Karpas-422 (cell line): ENCODE measurements at regions not wholly inside any gene's neighbourhood (a gene's known extent, or its start where the extent isn't known, plus 50 kb on each side); places are given as distances from the start of the nearest gene placed in this dataset.
"Not testable (repeated sequence)": the region's sequence is repeated elsewhere in the genome, so short reads cannot be mapped to it uniquely, and the experiment has no call there.

ENCODE experiments used
- DNase-seq: peaks from one replicate; pipeline ENCODE4 v3.0.0-alpha.2; 2015
- H2AFZ ChIP-seq: fragments of 200-600 bp; sonication (generic); 2 replicates; pipeline ENCODE4 v1.6.1; 2014; ENCODE audit warnings: antibody characterized with exemption, low read length, mixed read lengths
- H3K27ac ChIP-seq: fragments of 200-600 bp; sonication (generic); 2 replicates; pipeline ENCODE4 v1.5.1; 2014; ENCODE audit warnings: mild to moderate bottlenecking, low read length, moderate library complexity
- H3K27me3 ChIP-seq: fragments of 200-600 bp; sonication (generic); 2 replicates; pipeline ENCODE4 v1.6.1; 2014; ENCODE audit warnings: low read length, mixed read lengths
- H3K36me3 ChIP-seq: fragments of 200-600 bp; sonication (generic); 2 replicates; pipeline ENCODE4 v1.6.1; 2014; ENCODE audit warnings: low read length, mixed read lengths; ENCODE audit not compliant: insufficient read depth
- H3K4me1 ChIP-seq: fragments of 200-600 bp; sonication (generic); 2 replicates; pipeline ENCODE4 v1.6.1; 2014; ENCODE audit warnings: mild to moderate bottlenecking, low read length, mixed read lengths
- H3K4me2 ChIP-seq: fragments of 200-600 bp; sonication (generic); 2 replicates; pipeline ENCODE4 v1.6.1; 2014; ENCODE audit warnings: low read length, low read depth, mild to moderate bottlenecking; ENCODE audit not compliant: poor library complexity, severe bottlenecking
- H3K4me3 ChIP-seq: fragments of 200-600 bp; sonication (generic); 2 replicates; pipeline ENCODE4 v1.5.1; 2014; ENCODE audit warnings: mild to moderate bottlenecking, antibody characterized with exemption, low read length, mixed read lengths
- H3K79me2 ChIP-seq: fragments of 200-600 bp; sonication (generic); 2 replicates; pipeline ENCODE4 v1.6.1; 2014; ENCODE audit warnings: mild to moderate bottlenecking, low read length, mixed read lengths
- H3K9ac ChIP-seq: fragments of 200-600 bp; sonication (generic); 2 replicates; pipeline ENCODE4 v1.6.0; 2014; ENCODE audit warnings: low read length
- H3K9me2 ChIP-seq: fragments of 200-600 bp; sonication (generic), shearing (Covaris generic); replicated peaks from 2 replicates; pipeline ENCODE4 v1.6.0; 2014; ENCODE audit warnings: mild to moderate bottlenecking, low read length, moderate library complexity; ENCODE audit not compliant: insufficient read depth
- H3K9me3 ChIP-seq: fragments of 300-700, 200-600 bp; sonication (generic); 2 replicates; pipeline ENCODE4 v1.6.1; 2014; ENCODE audit warnings: low read length, mixed read lengths
- H4K20me1 ChIP-seq: fragments of 200-600 bp; sonication (generic); 2 replicates; pipeline ENCODE4 v1.6.1; 2014; ENCODE audit warnings: mild to moderate bottlenecking, antibody characterized with exemption, low read length, low read depth; ENCODE audit not compliant: insufficient read depth

DNA sequence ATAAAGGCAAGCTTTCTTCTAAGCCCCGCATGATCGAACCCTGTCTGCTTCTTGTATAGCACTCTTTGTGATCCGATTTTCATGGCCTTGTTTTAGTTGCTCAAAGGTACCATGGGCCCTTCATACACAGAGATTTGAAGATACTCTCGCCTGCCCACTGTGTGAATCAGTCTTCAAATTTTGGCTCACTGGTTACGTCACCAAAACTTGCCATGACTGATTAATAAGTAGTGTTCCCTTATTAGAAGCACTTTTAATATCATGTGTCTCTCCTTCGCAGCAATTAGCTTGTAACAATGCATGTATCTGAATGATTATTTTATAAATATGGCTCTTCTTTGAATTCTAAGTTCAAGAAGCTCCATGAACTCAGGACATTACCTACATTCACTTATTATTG, 880.5 kb downstream of the STPG2 start:
- Histone ChIP-seq H3K4me3 (no peak overlapping the region), H2AFZ (no peak overlapping the region), H3K27ac (no peak overlapping the region), H3K27me3 (no peaks in the 10 kb centered on the region), H3K9ac (no peak overlapping the region), H3K9me3 (peaks cover 20% of the 10 kb centered on the region), H4K20me1 (no peaks in the 10 kb centered on the region), H3K36me3 (no peaks in the 10 kb centered on the region), H3K9me2 (no peaks in the 10 kb centered on the region), H3K4me2 (no peak overlapping the region), H3K79me2 (no peaks in the 10 kb centered on the region), H3K4me1 (no peaks in the 10 kb centered on the region)
- DNase-seq = no peak

DNA sequence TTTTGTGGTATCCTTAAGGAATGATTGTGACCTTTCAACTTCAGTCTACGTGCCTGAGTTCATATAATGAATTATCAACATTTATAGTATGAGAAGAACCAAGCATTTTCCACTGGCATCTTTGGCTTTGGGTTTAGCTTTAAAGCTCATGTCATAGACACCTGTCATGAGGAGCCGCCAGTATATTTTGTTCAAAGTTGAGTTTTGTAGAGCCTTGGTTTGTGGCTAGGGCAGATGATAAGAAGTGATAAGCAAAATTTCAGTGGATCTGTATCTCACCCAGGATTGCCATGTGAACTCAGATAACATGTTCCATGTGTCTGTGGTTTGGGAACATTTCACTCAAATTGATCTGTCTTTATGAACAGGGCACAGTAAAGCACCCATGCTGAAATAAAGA, 873.2 kb downstream of the STPG2 start:
- DNase-seq = no peak
- H3K27me3 ChIP-seq = no peaks in the 10 kb centered on the region
- H3K9me2 ChIP-seq = no peaks in the 10 kb centered on the region
- H3K4me3 ChIP-seq = no peak overlapping the region
- H4K20me1 ChIP-seq = no peaks in the 10 kb centered on the region
- no peak overlapping the region for H3K4me2 ChIP-seq
- no peak overlapping the region for H3K9ac ChIP-seq
- H3K27ac ChIP-seq = no peak overlapping the region
- no peaks in the 10 kb centered on the region for H3K4me1 ChIP-seq
- H3K9me3 ChIP-seq = peaks cover 16% of the 10 kb centered on the region
- H3K36me3 ChIP-seq = no peaks in the 10 kb centered on the region
- H2AFZ ChIP-seq = no peak overlapping the region
- H3K79me2 ChIP-seq = no peaks in the 10 kb centered on the region

DNA sequence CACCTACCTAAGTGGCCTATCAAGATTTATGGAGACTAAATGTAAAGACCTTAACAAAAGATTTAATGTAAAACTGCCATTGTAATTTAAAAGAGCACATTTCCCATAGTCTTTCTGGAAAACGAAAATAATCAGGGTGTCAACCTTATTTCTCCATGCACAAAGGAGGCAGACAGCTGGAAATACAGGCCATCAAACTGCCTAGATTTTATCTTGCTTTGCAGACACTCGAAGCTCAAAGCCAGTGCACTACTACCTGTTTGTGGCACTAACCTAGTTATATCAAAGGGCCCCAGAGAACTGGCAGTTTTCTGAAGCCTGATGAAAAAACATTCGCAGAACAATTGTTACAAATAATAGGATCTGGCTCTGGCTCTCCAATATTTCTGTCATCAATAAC, 863.9 kb downstream of the STPG2 start:
- H3K9me3 ChIP-seq = peaks cover 26% of the 10 kb centered on the region
- no peaks in the 10 kb centered on the region for H3K36me3 ChIP-seq
- DNase-seq = no peak
- no peaks in the 10 kb centered on the region for H3K27me3 ChIP-seq
- no peak overlapping the region for H2AFZ ChIP-seq
- H3K79me2 ChIP-seq = no peaks in the 10 kb centered on the region
- H4K20me1 ChIP-seq = no peaks in the 10 kb centered on the region
- no peaks in the 10 kb centered on the region for H3K4me1 ChIP-seq
- H3K27ac ChIP-seq = no peak overlapping the region
- H3K9ac ChIP-seq = no peak overlapping the region
- no peak overlapping the region for H3K4me2 ChIP-seq
- no peaks in the 10 kb centered on the region for H3K9me2 ChIP-seq
- H3K4me3 ChIP-seq = no peak overlapping the region

DNA sequence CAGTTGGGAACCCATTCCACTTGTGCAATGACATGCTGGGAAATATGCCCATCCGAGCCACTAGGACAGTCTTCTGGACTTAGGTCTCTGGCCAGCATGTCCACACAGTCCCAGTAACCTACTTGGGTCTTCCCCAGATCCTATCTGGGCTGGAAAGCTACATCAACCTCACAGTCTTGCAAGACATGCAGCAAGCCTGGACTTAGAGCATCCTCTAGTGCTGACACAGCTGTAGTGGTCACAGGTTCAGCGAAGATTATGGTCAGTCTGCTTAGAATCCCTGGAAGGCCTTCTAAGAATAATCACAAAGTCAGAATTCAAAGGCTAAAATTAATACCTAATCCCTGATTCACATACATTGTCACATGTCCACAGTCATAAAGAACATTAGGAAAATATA, 842.7 kb downstream of the STPG2 start:
- Histone ChIP-seq H3K4me3 (no peak overlapping the region), H3K27ac (no peak overlapping the region), H3K27me3 (no peaks in the 10 kb centered on the region), H3K9me3 (peaks cover 54% of the 10 kb centered on the region), H2AFZ (no peak overlapping the region), H3K4me2 (no peak overlapping the region), H4K20me1 (no peaks in the 10 kb centered on the region), H3K4me1 (no peaks in the 10 kb centered on the region), H3K9ac (no peak overlapping the region), H3K36me3 (no peaks in the 10 kb centered on the region), H3K9me2 (no peaks in the 10 kb centered on the region), H3K79me2 (no peaks in the 10 kb centered on the region)
- no peak for DNase-seq

DNA sequence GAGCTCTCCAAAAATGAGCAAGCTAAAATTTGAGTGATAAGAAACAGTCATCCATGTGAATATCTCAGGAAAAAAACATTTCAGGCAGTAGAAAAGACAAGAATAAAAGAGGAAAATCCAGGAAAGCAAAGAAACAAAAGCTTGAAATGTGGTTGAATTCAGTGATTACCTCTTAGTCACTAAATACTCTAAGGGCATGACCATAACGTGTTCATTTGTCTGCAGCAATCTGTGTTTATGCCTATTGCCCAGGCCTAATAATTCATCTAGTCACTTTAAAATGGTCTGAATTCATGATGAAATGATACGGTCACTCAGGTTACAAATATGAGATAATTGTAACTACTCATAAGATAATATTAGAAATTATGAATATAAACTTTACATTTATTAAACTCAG, 837.9 kb downstream of the STPG2 start:
- no peaks in the 10 kb centered on the region for H3K4me1 ChIP-seq
- no peaks in the 10 kb centered on the region for H3K79me2 ChIP-seq
- H3K9me3 ChIP-seq = peaks cover 33% of the 10 kb centered on the region
- no peaks in the 10 kb centered on the region for H3K27me3 ChIP-seq
- no peak overlapping the region for H3K4me2 ChIP-seq
- H2AFZ ChIP-seq = no peak overlapping the region
- no peak overlapping the region for H3K9ac ChIP-seq
- H3K4me3 ChIP-seq = no peak overlapping the region
- H3K27ac ChIP-seq = no peak overlapping the region
- H3K9me2 ChIP-seq = no peaks in the 10 kb centered on the region
- no peaks in the 10 kb centered on the region for H3K36me3 ChIP-seq
- H4K20me1 ChIP-seq = no peaks in the 10 kb centered on the region
- DNase-seq = no peak

DNA sequence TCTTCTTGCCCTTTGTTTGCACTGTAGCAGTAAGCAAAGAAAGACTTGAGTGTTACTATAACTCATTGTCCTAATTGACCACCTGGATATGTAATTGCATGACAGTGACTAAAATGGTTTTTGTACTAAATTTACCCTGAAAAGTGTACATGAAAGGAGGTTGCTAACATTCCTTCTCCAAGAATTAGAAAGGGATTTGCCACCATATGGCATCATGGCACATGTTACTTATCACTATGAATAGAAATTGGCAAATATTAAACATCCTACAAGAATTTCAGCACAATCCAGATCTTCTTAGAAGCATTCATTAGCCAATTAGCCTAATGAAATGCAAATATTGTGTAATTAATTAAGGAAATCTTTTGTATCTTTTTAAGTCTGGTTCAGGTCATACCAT, 834.2 kb downstream of the STPG2 start:
- Histone ChIP-seq H3K4me2 (no peak overlapping the region), H3K9ac (no peak overlapping the region), H4K20me1 (no peaks in the 10 kb centered on the region), H3K4me3 (no peak overlapping the region), H3K4me1 (no peaks in the 10 kb centered on the region), H3K79me2 (no peaks in the 10 kb centered on the region), H2AFZ (no peak overlapping the region), H3K36me3 (no peaks in the 10 kb centered on the region), H3K9me3 (peaks cover 16% of the 10 kb centered on the region), H3K27me3 (no peaks in the 10 kb centered on the region), H3K9me2 (no peaks in the 10 kb centered on the region), H3K27ac (no peak overlapping the region)
- no peak for DNase-seq

DNA sequence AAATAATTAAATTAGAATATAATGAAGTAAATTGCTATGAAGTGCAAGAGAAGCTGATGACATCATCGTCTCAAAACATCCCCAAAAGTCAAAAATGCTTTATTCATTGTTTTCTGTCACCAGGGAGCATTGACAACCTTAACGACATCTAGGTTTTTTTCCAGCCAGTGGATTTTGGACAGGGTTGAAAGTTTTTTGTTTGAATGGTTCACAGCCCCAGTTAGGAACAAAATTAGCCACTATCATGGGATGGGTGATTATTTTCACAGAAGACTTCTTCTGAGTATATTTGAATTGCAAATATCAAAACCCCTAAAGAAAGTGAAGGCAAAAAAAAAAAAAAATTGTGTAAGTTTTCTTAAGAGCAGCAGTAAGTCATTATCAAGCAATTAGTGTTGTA, 826.1 kb downstream of the STPG2 start:
- no peaks in the 10 kb centered on the region for H3K79me2 ChIP-seq

DNA sequence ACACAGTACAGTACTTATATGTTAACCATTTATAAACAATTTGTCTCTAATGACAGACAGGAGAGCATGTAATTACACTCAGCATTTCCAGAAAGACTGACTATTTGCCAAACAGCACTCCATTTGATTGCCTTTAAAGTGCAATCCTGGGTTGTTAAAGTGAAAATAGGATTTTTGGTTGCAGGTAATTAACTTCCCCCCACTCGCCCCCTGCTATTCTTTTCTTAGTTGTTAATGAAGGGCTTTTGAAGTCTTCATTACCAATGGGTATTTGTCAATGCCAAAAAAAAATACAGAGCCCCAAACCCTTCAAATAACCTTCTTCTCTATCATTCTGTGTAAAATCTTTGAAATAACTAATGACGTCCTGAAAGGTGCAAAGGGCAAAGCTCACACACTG, 825.6 kb downstream of the STPG2 start:
- no peak overlapping the region for H2AFZ ChIP-seq
- no peak overlapping the region for H3K27ac ChIP-seq
- H3K27me3 ChIP-seq = no peaks in the 10 kb centered on the region
- DNase-seq = no peak
- no peak overlapping the region for H3K9ac ChIP-seq
- H4K20me1 ChIP-seq = no peaks in the 10 kb centered on the region
- H3K4me1 ChIP-seq = no peaks in the 10 kb centered on the region
- no peaks in the 10 kb centered on the region for H3K36me3 ChIP-seq
- no peak overlapping the region for H3K4me2 ChIP-seq
- no peaks in the 10 kb centered on the region for H3K79me2 ChIP-seq
- H3K4me3 ChIP-seq = no peak overlapping the region
- peaks cover 19% of the 10 kb centered on the region for H3K9me3 ChIP-seq
- H3K9me2 ChIP-seq = no peaks in the 10 kb centered on the region

More for the DNA sequence above, 826.1 kb downstream of the STPG2 start:
- H3K9me3 ChIP-seq = peaks cover 18% of the 10 kb centered on the region
- H2AFZ ChIP-seq = no peak overlapping the region
- no peaks in the 10 kb centered on the region for H3K27me3 ChIP-seq
- no peaks in the 10 kb centered on the region for H3K9me2 ChIP-seq
- no peak overlapping the region for H3K4me2 ChIP-seq
- no peak overlapping the region for H3K9ac ChIP-seq
- no peaks in the 10 kb centered on the region for H4K20me1 ChIP-seq
- no peak overlapping the region for H3K27ac ChIP-seq
- H3K4me3 ChIP-seq = no peak overlapping the region
- no peaks in the 10 kb centered on the region for H3K4me1 ChIP-seq
- DNase-seq = no peak
- no peaks in the 10 kb centered on the region for H3K36me3 ChIP-seq

DNA sequence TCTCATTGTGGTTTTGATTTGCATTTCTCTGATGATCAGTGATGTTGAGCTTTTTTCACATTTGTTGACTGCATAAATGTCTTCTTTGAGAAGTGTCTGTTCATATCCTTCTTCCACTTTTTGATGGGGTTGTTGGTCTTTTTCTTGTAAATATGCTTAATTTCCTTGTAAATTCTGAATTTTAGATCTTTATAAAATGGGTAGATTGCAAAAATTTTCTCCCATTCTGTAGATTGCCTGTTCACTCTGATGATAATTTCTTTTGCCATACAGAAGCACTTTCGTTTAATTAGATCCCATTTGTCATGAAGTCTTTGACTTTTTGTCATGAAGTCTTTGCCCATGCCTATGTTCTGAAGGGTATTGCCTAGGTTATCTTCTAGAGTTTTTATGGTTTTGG, 817.5 kb downstream of the STPG2 start:
- not testable (repeated sequence) for H3K4me3 ChIP-seq, DNase-seq, H3K9ac ChIP-seq, H3K4me1 ChIP-seq, H3K27me3 ChIP-seq, H3K79me2 ChIP-seq, H3K4me2 ChIP-seq, H3K27ac ChIP-seq, H3K36me3 ChIP-seq, H2AFZ ChIP-seq, H3K9me2 ChIP-seq, H4K20me1 ChIP-seq
- H3K9me3 ChIP-seq = peaks cover 18% of the 10 kb centered on the region
